ENCODE measurements at regions not wholly inside any gene's neighbourhood (a gene's known extent, or its start where the extent isn't known, plus 50 kb on each side); places are given as distances from the start of the nearest gene placed in this dataset.

DNA sequence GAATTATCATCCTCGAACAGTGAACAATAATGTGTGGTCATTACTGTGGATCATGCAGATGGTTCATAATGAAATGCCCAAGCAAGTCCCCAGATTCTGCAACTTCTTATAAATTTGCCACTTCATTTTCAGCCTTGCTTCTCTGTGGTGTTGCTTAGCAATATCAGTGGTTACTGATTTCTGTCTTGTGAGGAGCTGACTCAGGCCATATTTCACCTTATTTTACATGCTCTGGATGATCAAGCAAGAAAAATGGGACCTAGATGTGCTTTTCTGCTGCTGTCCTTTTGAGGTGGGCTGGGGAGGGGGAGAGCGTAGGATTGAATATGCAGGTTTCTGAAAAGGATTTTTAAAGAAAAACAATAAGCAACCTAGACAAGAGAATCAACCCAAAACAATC lies 188.3 kb downstream of the SLC24A2 start:
- peaks cover 2 to 3% of the 10 kb centered on the region in 2 experiments; a peak in 1 of 4 replicates for H3K4me1 Mint-ChIP-seq
- Histone ChIP-seq H3K79me1 (ENCODE audit: insufficient read depth, low read depth, low read length, poor library complexity, severe bottlenecking) (no peaks in the 10 kb centered on the region), H3K9me3 (ENCODE audit: control insufficient read depth, low read depth, low read length) (no peaks in the 10 kb centered on the region), H3K23ac (ENCODE audit: insufficient read length, low read depth, low read length) (no peak overlapping the region), H2AFZ (ENCODE audit: low read length) (no peak overlapping the region), H3K4me1 (ENCODE audit: insufficient read depth, low read length) (no peaks in the 10 kb centered on the region), H3K4ac (ENCODE audit: low read depth, low read length) (no peak overlapping the region), H2BK15ac (ENCODE audit: low read depth, low read length) (no peak overlapping the region), H3K56ac (ENCODE audit: insufficient read length, low read depth, low read length) (no peak overlapping the region), H2BK12ac (ENCODE audit: insufficient read length, low read depth, low read length) (no peak overlapping the region), H3K27me3 (ENCODE audit: insufficient read depth, low read length) (no peaks in the 10 kb centered on the region), H3K18ac (ENCODE audit: insufficient read length, low read depth, low read length) (no peak overlapping the region), H3K9ac (ENCODE audit: extremely low read depth, insufficient read length, low read length) (no peak overlapping the region), H4K91ac (ENCODE audit: insufficient read length, low read depth, low read length) (no peak overlapping the region), H2AK5ac (ENCODE audit: insufficient read length, low read length) (no peak overlapping the region), H4K8ac (replicated peaks; ENCODE audit: insufficient read length, low read depth, low read length) (no peak overlapping the region), H3K4me2 (ENCODE audit: insufficient read depth, insufficient read length, low read length) (no peak overlapping the region), H3T11ph (ENCODE audit: low read length) (no peak overlapping the region), H3K79me2 (ENCODE audit: insufficient read depth, low read length) (no peaks in the 10 kb centered on the region), H2BK20ac (ENCODE audit: low read depth, low read length, poor library complexity, severe bottlenecking) (no peak overlapping the region), H2BK120ac (ENCODE audit: low read depth, low read length, poor library complexity, severe bottlenecking) (no peak overlapping the region), H4K5ac (ENCODE audit: insufficient read length, low read depth, low read length) (no peak overlapping the region), H3K27ac (ENCODE audit: insufficient read length, low read depth, low read length) (no peak overlapping the region), H3K23me2 (ENCODE audit: insufficient read length, low read depth, low read length, poor library complexity, severe bottlenecking) (no peaks in the 10 kb centered on the region), H3K14ac (ENCODE audit: insufficient read depth, low read length) (no peak overlapping the region), H2BK5ac (ENCODE audit: insufficient read length, low read length) (no peak overlapping the region), H4K20me1 (ENCODE audit: control insufficient read depth, insufficient read depth, insufficient read length) (no peaks in the 10 kb centered on the region)
- no peak for TF ChIP-seq CTCF (conservative IDR thresholded peaks at IDR 0.05)
- H3K36me3 Mint-ChIP-seq (ENCODE audit: insufficient read depth in 1 of 3, low read depth in 3 of 3), result peaks cover 0 to 8% (median 4%) of the 10 kb centered on the region in 3 experiments; a peak in 3 of 7 replicates
- H3K9me3 Mint-ChIP-seq, result no peaks in the 10 kb centered on the region; a peak in 2 of 5 replicates
- H3K4me3 Mint-ChIP-seq, result no peak overlapping the region
- H3K27me3 Mint-ChIP-seq (ENCODE audit: low read depth), result no peaks in the 10 kb centered on the region
- DNase-seq, result no peak
- no CpG with 5 or more reads among the region's 2 CpGs for WGBS (ENCODE audit: extremely low coverage, insufficient read length, low lambda C conversion rate)
- no peak overlapping the region for H3K27ac Mint-ChIP-seq
